ENCODE measurements at regions not wholly inside any gene's neighbourhood (a gene's known extent, or its start where the extent isn't known, plus 50 kb on each side); places are given as distances from the start of the nearest gene placed in this dataset.

DNA sequence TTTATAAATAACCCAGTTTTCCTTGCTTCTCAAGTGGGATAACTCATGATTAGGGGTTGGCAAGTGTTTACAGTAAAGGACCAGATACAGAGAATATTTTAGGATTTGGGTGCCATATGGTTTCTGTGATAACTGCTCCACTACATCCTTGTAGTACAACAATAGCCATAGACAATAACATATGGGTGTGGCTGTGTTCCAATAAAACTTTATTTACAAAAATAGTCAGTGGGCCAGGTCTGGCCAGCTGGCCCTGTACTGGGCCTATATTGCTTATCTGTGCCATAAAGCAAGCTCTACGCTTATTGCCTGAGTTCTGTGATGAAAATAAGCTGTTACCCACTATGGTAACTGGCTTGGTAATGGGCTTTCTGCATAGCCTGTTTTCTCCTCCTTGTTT lies 386.5 kb upstream of the RBFOX1 start (continued):
- TF ChIP-seq, protein P1, sequence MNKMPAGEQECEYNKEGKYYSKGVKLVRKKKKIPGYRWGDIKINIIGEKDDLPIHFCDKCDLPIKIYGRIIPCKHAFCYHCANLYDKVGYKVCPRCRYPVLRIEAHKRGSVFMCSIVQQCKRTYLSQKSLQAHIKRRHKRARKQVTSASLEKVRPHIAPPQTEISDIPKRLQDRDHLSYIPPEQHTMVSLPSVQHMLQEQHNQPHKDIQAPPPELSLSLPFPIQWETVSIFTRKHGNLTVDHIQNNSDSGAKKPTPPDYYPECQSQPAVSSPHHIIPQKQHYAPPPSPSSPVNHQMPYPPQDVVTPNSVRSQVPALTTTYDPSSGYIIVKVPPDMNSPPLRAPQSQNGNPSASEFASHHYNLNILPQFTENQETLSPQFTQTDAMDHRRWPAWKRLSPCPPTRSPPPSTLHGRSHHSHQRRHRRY (tag by site-specific recombination; IDR thresholded peaks at IDR 0.05): no peak

GRCh38 chr16:6940968-6941367 lies 391.7 kb upstream of the RBFOX1 start:
- H3K9me3 ChIP-seq (ENCODE audit: control insufficient read depth, insufficient read depth, low read depth, low read length): no peaks in the 10 kb centered on the region
- no peak for TF ChIP-seq ZBTB48 (tag by site-specific recombination; IDR thresholded peaks at IDR 0.05)
- no peak for TF ChIP-seq ZNF473 (tag by site-specific recombination; IDR thresholded peaks at IDR 0.05)
- TF ChIP-seq ZNF692 (tag by site-specific recombination; IDR thresholded peaks at IDR 0.05): no peak
- no peak for TF ChIP-seq ZNF121 (tag by site-specific recombination; IDR thresholded peaks at IDR 0.05)
- TF ChIP-seq ZNF529 (tag by site-specific recombination; IDR thresholded peaks at IDR 0.05; ENCODE audit: insufficient replicate concordance): no peak
- TF ChIP-seq ZNF555 (tag by site-specific recombination; conservative IDR thresholded peaks at IDR 0.05): no peak
- no peak for TF ChIP-seq ZNF621 (tag by site-specific recombination; IDR thresholded peaks at IDR 0.05)
- TF ChIP-seq KLF1 (tag by site-specific recombination; IDR thresholded peaks at IDR 0.05): no peak
- no peak for TF ChIP-seq AEBP2 (tag by site-specific recombination; IDR thresholded peaks at IDR 0.05; ENCODE audit: borderline replicate concordance)
- no peak overlapping the region for H3K27ac ChIP-seq (ENCODE audit: extremely low read depth, low read depth, low read length)
- no peak overlapping the region for H3K4me3 ChIP-seq (ENCODE audit: low read depth, low read length)
- POLR2A ChIA-PET: no interaction called here
- CTCF ChIA-PET: no interaction called here
- no peaks in the 10 kb centered on the region for H3K36me3 ChIP-seq (ENCODE audit: control insufficient read depth in 2 of 2, insufficient read depth in 1 of 2, low read length in 2 of 2)
- H3K4me1 ChIP-seq (ENCODE audit: control insufficient read depth, insufficient read depth, low read length): no peaks in the 10 kb centered on the region

DNA sequence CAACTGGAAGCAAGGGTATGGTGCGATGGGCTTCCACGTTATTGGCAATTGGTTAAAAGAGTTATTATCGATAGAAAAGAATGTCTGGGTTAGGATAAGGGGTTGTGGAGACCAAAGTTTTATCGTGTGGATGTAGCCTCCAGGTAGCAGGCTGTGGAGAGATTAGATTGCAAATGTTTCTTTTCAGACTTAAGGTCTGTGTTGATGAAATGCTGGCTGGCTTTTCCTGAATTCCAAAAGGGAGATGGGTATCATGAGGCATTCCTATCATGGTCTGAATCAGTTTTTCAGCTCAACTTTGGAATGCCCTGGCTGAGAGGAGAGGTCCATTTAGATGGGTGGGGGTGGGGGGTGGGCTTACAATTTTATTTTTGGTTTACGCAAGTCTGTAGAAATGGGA lies 395.0 kb upstream of the RBFOX1 start:
- CTCF ChIA-PET: no interaction called here
- no peaks in the 10 kb centered on the region for H3K4me1 ChIP-seq (ENCODE audit: control insufficient read depth, insufficient read depth, low read length)
- H3K4me3 ChIP-seq (ENCODE audit: low read depth, low read length): no peak overlapping the region
- no peak overlapping the region for H3K27ac ChIP-seq (ENCODE audit: extremely low read depth, low read depth, low read length)
- TF ChIP-seq ZBTB49 (tag by site-specific recombination; IDR thresholded peaks at IDR 0.05; ENCODE audit: low read depth): no peak
- no peak for TF ChIP-seq ZNF37A (tag by site-specific recombination; IDR thresholded peaks at IDR 0.05)
- TF ChIP-seq ZNF2 (tag by site-specific recombination; IDR thresholded peaks at IDR 0.05): no peak
- no peak for TF ChIP-seq PATZ1 (tag by site-specific recombination; IDR thresholded peaks at IDR 0.05)
- no peak for TF ChIP-seq ZNF555 (tag by site-specific recombination; conservative IDR thresholded peaks at IDR 0.05)
- no peak for TF ChIP-seq ZNF391 (tag by site-specific recombination; IDR thresholded peaks at IDR 0.05; ENCODE audit: borderline replicate concordance, low read depth)
- TF ChIP-seq, protein P1 (tag by site-specific recombination; IDR thresholded peaks at IDR 0.05): no peak
- no peak for TF ChIP-seq ZSCAN30 (tag by site-specific recombination; IDR thresholded peaks at IDR 0.05)
- TF ChIP-seq HOXA7 (CRISPR knock-in tag; IDR thresholded peaks at IDR 0.05; ENCODE audit: borderline replicate concordance): no peak
- no peak for TF ChIP-seq ZNF175 (tag by site-specific recombination; IDR thresholded peaks at IDR 0.05)
- no peak for TF ChIP-seq ZNF658 (tag by site-specific recombination; IDR thresholded peaks at IDR 0.05)
- TF ChIP-seq ZNF138 (tag by site-specific recombination; IDR thresholded peaks at IDR 0.05; ENCODE audit: borderline replicate concordance): no peak
- no peak for TF ChIP-seq IKZF3 (tag by site-specific recombination; IDR thresholded peaks at IDR 0.05)
- no peak for TF ChIP-seq GLI4 (tag by site-specific recombination; IDR thresholded peaks at IDR 0.05)
- no peak for TF ChIP-seq ZNF202 (tag by site-specific recombination; IDR thresholded peaks at IDR 0.05; ENCODE audit: borderline replicate concordance)
- POLR2A ChIA-PET: no interaction called here
- H3K9me3 ChIP-seq (ENCODE audit: control insufficient read depth, insufficient read depth, low read depth, low read length): no peaks in the 10 kb centered on the region
- H3K36me3 ChIP-seq (ENCODE audit: control insufficient read depth in 2 of 2, insufficient read depth in 1 of 2, low read length in 2 of 2): no peaks in the 10 kb centered on the region

Data from HEK293 (cell line).